ENCODE measurements at regions not wholly inside any gene's neighbourhood (a gene's known extent, or its start where the extent isn't known, plus 50 kb on each side); places are given as distances from the start of the nearest gene placed in this dataset.

GRCh38 chr6:54491431-54491830 is 183.2 kb downstream of the TINAG start:
- DNase-seq (ENCODE audit: low read depth), result no peak
- TF ChIP-seq CTCF (IDR thresholded peaks at IDR 0.05; ENCODE audit: low read depth, low read length, missing control alignments), result no peak
- in situ Hi-C loops (cut with HindIII; ENCODE audit: low sequenced_read_pairs), result no loop called here
- no peak overlapping the region for H3K4me3 ChIP-seq (ENCODE audit: low read depth, low read length)

GRCh38 chr6:54493138-54493537 is 184.9 kb downstream of the TINAG start:
- DNase-seq (ENCODE audit: low read depth), result peak; percentile 33
- in situ Hi-C loops (cut with HindIII; ENCODE audit: low sequenced_read_pairs), result no loop called here
- H3K4me3 ChIP-seq (ENCODE audit: low read depth, low read length), result no peak overlapping the region
- TF ChIP-seq CTCF (IDR thresholded peaks at IDR 0.05; ENCODE audit: low read depth, low read length, missing control alignments), result no peak

- in situ Hi-C loops (cut with HindIII; ENCODE audit: low sequenced_read_pairs), result no loop called here
- no peak for TF ChIP-seq CTCF (IDR thresholded peaks at IDR 0.05; ENCODE audit: low read depth, low read length, missing control alignments)
- no peak for DNase-seq (ENCODE audit: low read depth)
- no peak overlapping the region for H3K4me3 ChIP-seq (ENCODE audit: low read depth, low read length)
These were observed 194.9 kb downstream of the TINAG start for GRCh38 chr6:54503144-54503543.

GRCh38 chr6:54515013-54515412 is 206.8 kb downstream of the TINAG start:
- H3K4me3 ChIP-seq (ENCODE audit: low read depth, low read length), result no peak overlapping the region
- DNase-seq (ENCODE audit: low read depth), result no peak
- in situ Hi-C loops (cut with HindIII; ENCODE audit: low sequenced_read_pairs), result no loop called here
- no peak for TF ChIP-seq CTCF (IDR thresholded peaks at IDR 0.05; ENCODE audit: low read depth, low read length, missing control alignments)

GRCh38 chr6:54515713-54516112 is 207.5 kb downstream of the TINAG start:
- no peak for DNase-seq (ENCODE audit: low read depth)
- in situ Hi-C loops (cut with HindIII; ENCODE audit: low sequenced_read_pairs), result no loop called here
- TF ChIP-seq CTCF (IDR thresholded peaks at IDR 0.05; ENCODE audit: low read depth, low read length, missing control alignments), result no peak
- H3K4me3 ChIP-seq (ENCODE audit: low read depth, low read length), result no peak overlapping the region

- no peak for DNase-seq (ENCODE audit: low read depth)
- H3K4me3 ChIP-seq (ENCODE audit: low read depth, low read length), result no peak overlapping the region
- TF ChIP-seq CTCF (IDR thresholded peaks at IDR 0.05; ENCODE audit: low read depth, low read length, missing control alignments), result no peak
- in situ Hi-C loops (cut with HindIII; ENCODE audit: low sequenced_read_pairs), result no loop called here
These were observed 208.1 kb downstream of the TINAG start for GRCh38 chr6:54516321-54516720.

- no peak for TF ChIP-seq CTCF (IDR thresholded peaks at IDR 0.05; ENCODE audit: low read depth, low read length, missing control alignments)
- in situ Hi-C loops (cut with HindIII; ENCODE audit: low sequenced_read_pairs), result no loop called here
- no peak for DNase-seq (ENCODE audit: low read depth)
- no peak overlapping the region for H3K4me3 ChIP-seq (ENCODE audit: low read depth, low read length)
These were observed 210.9 kb downstream of the TINAG start for GRCh38 chr6:54519161-54519560.

Data from astrocyte of the cerebellum (primary cell).